ENCODE measurements at regions not wholly inside any gene's neighbourhood (a gene's known extent, or its start where the extent isn't known, plus 50 kb on each side); places are given as distances from the start of the nearest gene placed in this dataset.

DNA sequence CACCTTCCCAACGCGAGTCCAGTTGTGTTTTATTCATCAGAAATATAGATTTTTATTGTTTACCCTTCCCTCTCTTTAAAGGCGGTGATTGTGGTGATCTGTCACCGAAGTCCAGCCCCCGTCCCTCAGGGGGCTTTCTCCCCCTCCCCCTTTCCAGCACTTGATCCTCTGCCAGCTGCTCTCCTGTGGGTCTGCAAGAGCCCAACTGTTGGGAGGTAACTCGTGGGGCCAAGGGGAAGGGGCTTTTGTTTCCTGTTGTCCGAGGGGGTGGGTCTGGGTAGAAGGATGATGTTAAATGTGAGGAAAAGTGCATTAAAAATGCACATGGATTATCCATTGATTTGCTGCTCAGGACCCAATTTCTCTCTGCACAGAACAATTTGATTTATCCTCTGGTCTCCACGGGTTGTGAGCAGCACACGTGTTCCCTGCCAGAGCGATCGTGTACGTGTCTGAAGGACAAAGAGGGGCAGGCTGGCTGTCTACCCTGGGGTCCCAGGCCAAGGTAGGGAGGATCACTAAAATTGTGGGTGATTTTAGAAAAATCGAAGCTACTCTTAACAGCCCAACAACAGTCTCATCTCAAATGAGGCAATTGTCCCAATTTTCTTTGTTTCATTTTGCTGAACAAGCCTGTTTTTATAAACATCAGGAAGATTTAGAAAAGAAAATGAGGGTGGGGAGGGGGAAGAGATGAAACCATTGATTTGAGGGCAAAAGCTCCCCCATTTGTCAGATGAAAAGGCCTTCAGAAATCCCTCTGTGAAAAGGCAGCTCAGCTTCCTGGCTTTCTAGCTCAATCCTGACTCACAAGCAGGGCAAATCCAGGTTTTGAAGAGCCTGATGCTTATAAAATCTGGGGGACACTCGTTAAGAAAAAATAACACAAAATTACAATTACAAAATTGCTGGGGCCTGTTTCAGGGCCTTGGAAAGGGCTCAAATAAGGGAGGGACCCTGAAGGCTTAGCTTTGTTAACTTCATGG lies 176.2 kb downstream of the RHOU start:
- H3K9me3 ChIP-seq = no peaks in the 10 kb centered on the region
- no peaks in the 10 kb centered on the region for H3K4me1 ChIP-seq (replicated peaks)
- intact Hi-C loops (cut with DNase I) = no loop called here
- no peak for DNase-seq (ENCODE audit: low spot score)
- no peak overlapping the region for H3K4me3 ChIP-seq
- no peak overlapping the region for H3K27ac ChIP-seq
- no peak for TF ChIP-seq POLR2A (IDR thresholded peaks at IDR 0.05)
- TF ChIP-seq POLR2AphosphoS5 (IDR thresholded peaks at IDR 0.05) = no peak
- TF ChIP-seq, protein P1, sequence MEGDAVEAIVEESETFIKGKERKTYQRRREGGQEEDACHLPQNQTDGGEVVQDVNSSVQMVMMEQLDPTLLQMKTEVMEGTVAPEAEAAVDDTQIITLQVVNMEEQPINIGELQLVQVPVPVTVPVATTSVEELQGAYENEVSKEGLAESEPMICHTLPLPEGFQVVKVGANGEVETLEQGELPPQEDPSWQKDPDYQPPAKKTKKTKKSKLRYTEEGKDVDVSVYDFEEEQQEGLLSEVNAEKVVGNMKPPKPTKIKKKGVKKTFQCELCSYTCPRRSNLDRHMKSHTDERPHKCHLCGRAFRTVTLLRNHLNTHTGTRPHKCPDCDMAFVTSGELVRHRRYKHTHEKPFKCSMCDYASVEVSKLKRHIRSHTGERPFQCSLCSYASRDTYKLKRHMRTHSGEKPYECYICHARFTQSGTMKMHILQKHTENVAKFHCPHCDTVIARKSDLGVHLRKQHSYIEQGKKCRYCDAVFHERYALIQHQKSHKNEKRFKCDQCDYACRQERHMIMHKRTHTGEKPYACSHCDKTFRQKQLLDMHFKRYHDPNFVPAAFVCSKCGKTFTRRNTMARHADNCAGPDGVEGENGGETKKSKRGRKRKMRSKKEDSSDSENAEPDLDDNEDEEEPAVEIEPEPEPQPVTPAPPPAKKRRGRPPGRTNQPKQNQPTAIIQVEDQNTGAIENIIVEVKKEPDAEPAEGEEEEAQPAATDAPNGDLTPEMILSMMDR (IDR thresholded peaks at IDR 0.05) = no peak
- 54% methylated on average over 14 of the region's 14 CpGs for WGBS
- no peaks in the 10 kb centered on the region for H3K36me3 ChIP-seq
- H3K27me3 ChIP-seq (replicated peaks; ENCODE audit: insufficient read depth) = no peaks in the 10 kb centered on the region

DNA sequence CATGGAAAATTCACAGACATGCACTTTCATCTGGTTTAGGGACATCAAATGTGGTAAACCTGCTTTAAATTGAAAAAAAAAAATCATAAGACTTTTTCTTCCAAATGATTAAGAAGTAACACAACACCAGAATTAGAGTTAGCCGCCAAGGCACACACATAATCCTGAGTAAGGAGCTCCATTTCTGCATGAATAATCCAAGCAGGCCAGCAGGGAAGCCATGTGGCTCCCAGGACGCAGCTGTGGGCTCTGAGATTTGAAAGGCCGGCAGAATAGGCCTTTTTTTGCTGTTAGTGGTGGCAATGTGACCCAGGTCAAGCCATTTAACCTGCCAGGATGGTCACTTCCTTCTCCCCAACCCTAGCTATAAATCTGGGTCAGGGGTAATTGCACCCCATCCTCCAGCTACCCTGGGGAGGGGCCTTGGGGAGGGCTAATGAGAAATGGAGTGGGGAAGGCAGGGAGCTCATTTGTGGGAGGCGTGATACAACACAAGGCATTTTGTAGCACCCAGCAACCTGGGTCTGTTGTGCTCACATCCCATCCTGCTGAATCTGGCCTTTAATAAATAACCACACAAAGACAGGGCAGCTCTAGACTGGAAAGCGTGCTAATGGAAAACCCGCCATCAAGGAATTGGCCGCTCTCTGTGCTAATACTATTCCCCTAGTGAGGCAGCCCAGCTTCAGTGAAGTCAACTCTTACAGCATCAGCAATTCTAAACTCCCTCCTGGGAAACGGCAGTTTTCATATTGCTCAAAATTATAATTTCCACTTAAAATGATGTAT lies 178.5 kb downstream of the RHOU start:
- TF ChIP-seq POLR2AphosphoS5 (IDR thresholded peaks at IDR 0.05) (no peak), POLR2A (IDR thresholded peaks at IDR 0.05) (no peak)
- TF ChIP-seq, protein P1 (IDR thresholded peaks at IDR 0.05) = no peak
- intact Hi-C loops (cut with DNase I) = no loop called here
- no peaks in the 10 kb centered on the region for H3K27me3 ChIP-seq (replicated peaks; ENCODE audit: insufficient read depth)
- no peaks in the 10 kb centered on the region for H3K9me3 ChIP-seq
- H3K36me3 ChIP-seq = no peaks in the 10 kb centered on the region
- no peak overlapping the region for H3K4me3 ChIP-seq
- no peaks in the 10 kb centered on the region for H3K4me1 ChIP-seq (replicated peaks)
- 95% methylated on average over 8 of the region's 8 CpGs for WGBS
- no peak for DNase-seq (ENCODE audit: low spot score)
- no peak overlapping the region for H3K27ac ChIP-seq

- no peaks in the 10 kb centered on the region for H3K36me3 ChIP-seq
- H3K27me3 ChIP-seq (replicated peaks; ENCODE audit: insufficient read depth) = no peaks in the 10 kb centered on the region
- H3K9me3 ChIP-seq = no peaks in the 10 kb centered on the region
- H3K27ac ChIP-seq = no peak overlapping the region
- DNase-seq (ENCODE audit: low spot score) = no peak
- intact Hi-C loops (cut with DNase I) = no loop called here
- WGBS = 91% methylated on average over 1 of the region's 1 CpG
- H3K4me1 ChIP-seq (replicated peaks) = no peaks in the 10 kb centered on the region
- H3K4me3 ChIP-seq = no peak overlapping the region
- TF ChIP-seq, protein P1 (IDR thresholded peaks at IDR 0.05) = no peak
- no peak for TF ChIP-seq POLR2A (IDR thresholded peaks at IDR 0.05)
- TF ChIP-seq POLR2AphosphoS5 (IDR thresholded peaks at IDR 0.05) = no peak
These were observed 179.4 kb downstream of the RHOU start for GRCh38 chr1:228914700-228915099.

GRCh38 chr1:228917342-228917741 lies 182.1 kb downstream of the RHOU start:
- H3K27ac ChIP-seq = no peak overlapping the region
- no peaks in the 10 kb centered on the region for H3K9me3 ChIP-seq
- no peak overlapping the region for H3K4me3 ChIP-seq
- H3K4me1 ChIP-seq (replicated peaks) = no peaks in the 10 kb centered on the region
- WGBS = 96% methylated on average over 9 of the region's 9 CpGs
- DNase-seq (ENCODE audit: low spot score) = no peak
- TF ChIP-seq, protein P1 (IDR thresholded peaks at IDR 0.05) = no peak
- TF ChIP-seq POLR2AphosphoS5 (IDR thresholded peaks at IDR 0.05) = no peak
- no peak for TF ChIP-seq POLR2A (IDR thresholded peaks at IDR 0.05)
- no peaks in the 10 kb centered on the region for H3K36me3 ChIP-seq
- intact Hi-C loops (cut with DNase I) = no loop called here
- no peaks in the 10 kb centered on the region for H3K27me3 ChIP-seq (replicated peaks; ENCODE audit: insufficient read depth)

Measured in prostate gland (tissue), 2 donors.